ENCODE measurements at regions not wholly inside any gene's neighbourhood (a gene's known extent, or its start where the extent isn't known, plus 50 kb on each side); places are given as distances from the start of the nearest gene placed in this dataset.

- no peak for DNase-seq (ENCODE audit: low read depth, low spot score)
- Histone ChIP-seq H3K4me1 (ENCODE audit: control insufficient read depth, extremely low read depth, insufficient read depth, low read length) (no peaks in the 10 kb centered on the region), H3K9ac (ENCODE audit: control insufficient read depth, extremely low read depth, insufficient read depth, low read length) (no peak overlapping the region), H3K9me3 (ENCODE audit: control insufficient read depth, low read depth, low read length) (no peaks in the 10 kb centered on the region), H3K4me2 (ENCODE audit: control insufficient read depth, extremely low read depth, insufficient read depth, low read depth, low read length) (no peak overlapping the region), H3K4me3 (ENCODE audit: control insufficient read depth in 2 of 3, extremely low read depth in 1 of 3, insufficient read depth in 2 of 3, low read depth in 1 of 3, low read length in 3 of 3) (no peak overlapping the region), H4K20me1 (ENCODE audit: control insufficient read depth, extremely low read depth, insufficient read depth, low read length) (no peaks in the 10 kb centered on the region), H3K27me3 (ENCODE audit: control insufficient read depth, extremely low read depth, insufficient read depth, low read length) (no peaks in the 10 kb centered on the region), H2AFZ (ENCODE audit: control insufficient read depth, low read length) (no peak overlapping the region), H3K36me3 (ENCODE audit: control insufficient read depth in 2 of 2, extremely low read depth in 1 of 2, insufficient read depth in 2 of 2, low read length in 2 of 2) (no peaks in the 10 kb centered on the region), H3K9me1 (ENCODE audit: control insufficient read depth, extremely low read depth, insufficient read depth, low read length) (no peaks in the 10 kb centered on the region), H3K27ac (ENCODE audit: control insufficient read depth, insufficient read depth, low read length) (no peak overlapping the region), H3K79me2 (ENCODE audit: control insufficient read depth, insufficient read depth, low read length) (no peaks in the 10 kb centered on the region)
- dilution Hi-C loops (cut with MboI; ENCODE audit: extremely low pct_ligation_motif_present, low sequenced_read_pairs), result no loop called here
- no peak for FAIRE-seq
- TF ChIP-seq CTCF (optimal IDR thresholded peaks at IDR 0.05 in 1 of 3, IDR thresholded peaks at IDR 0.05 in 1 of 3, conservative IDR thresholded peaks at IDR 0.05 in 1 of 3; ENCODE audit: extremely low read depth in 1 of 3, insufficient read depth in 2 of 3, low read length in 3 of 3) (no peak), EZH2 (IDR thresholded peaks at IDR 0.05; ENCODE audit: low read length) (no peak)
Observed at GRCh38 chr6:90708206-90708737, 121.4 kb upstream of the MAP3K7 start.

GRCh38 chr6:90707246-90707645 is 120.4 kb upstream of the MAP3K7 start:
- Histone ChIP-seq H3K9ac (ENCODE audit: control insufficient read depth, extremely low read depth, insufficient read depth, low read length) (no peak overlapping the region), H3K9me1 (ENCODE audit: control insufficient read depth, extremely low read depth, insufficient read depth, low read length) (no peaks in the 10 kb centered on the region), H3K27me3 (ENCODE audit: control insufficient read depth, extremely low read depth, insufficient read depth, low read length) (no peaks in the 10 kb centered on the region), H3K4me1 (ENCODE audit: control insufficient read depth, extremely low read depth, insufficient read depth, low read length) (no peaks in the 10 kb centered on the region), H3K9me3 (ENCODE audit: control insufficient read depth, low read depth, low read length) (no peaks in the 10 kb centered on the region), H2AFZ (ENCODE audit: control insufficient read depth, low read length) (no peak overlapping the region), H3K79me2 (ENCODE audit: control insufficient read depth, insufficient read depth, low read length) (no peaks in the 10 kb centered on the region), H3K4me2 (ENCODE audit: control insufficient read depth, extremely low read depth, insufficient read depth, low read depth, low read length) (no peak overlapping the region), H3K36me3 (ENCODE audit: control insufficient read depth in 2 of 2, extremely low read depth in 1 of 2, insufficient read depth in 2 of 2, low read length in 2 of 2) (no peaks in the 10 kb centered on the region), H4K20me1 (ENCODE audit: control insufficient read depth, extremely low read depth, insufficient read depth, low read length) (no peaks in the 10 kb centered on the region), H3K27ac (ENCODE audit: control insufficient read depth, insufficient read depth, low read length) (no peak overlapping the region), H3K4me3 (ENCODE audit: control insufficient read depth in 2 of 3, extremely low read depth in 1 of 3, insufficient read depth in 2 of 3, low read depth in 1 of 3, low read length in 3 of 3) (no peak overlapping the region)
- no peak for TF ChIP-seq EZH2 (IDR thresholded peaks at IDR 0.05; ENCODE audit: low read length)
- TF ChIP-seq CTCF (optimal IDR thresholded peaks at IDR 0.05 in 1 of 3, IDR thresholded peaks at IDR 0.05 in 1 of 3, conservative IDR thresholded peaks at IDR 0.05 in 1 of 3; ENCODE audit: extremely low read depth in 1 of 3, insufficient read depth in 2 of 3, low read length in 3 of 3), result no peak
- FAIRE-seq (no peak), DNase-seq (ENCODE audit: low read depth, low spot score) (no peak)
- dilution Hi-C loops (cut with MboI; ENCODE audit: extremely low pct_ligation_motif_present, low sequenced_read_pairs), result no loop called here

Data from keratinocyte (primary cell).